ENCODE measurements at regions not wholly inside any gene's neighbourhood (a gene's known extent, or its start where the extent isn't known, plus 50 kb on each side); places are given as distances from the start of the nearest gene placed in this dataset.

- TF ChIP-seq EZH2 (IDR thresholded peaks at IDR 0.05; ENCODE audit: insufficient read depth, low read length) = no peak
- TF ChIP-seq, protein P1, sequence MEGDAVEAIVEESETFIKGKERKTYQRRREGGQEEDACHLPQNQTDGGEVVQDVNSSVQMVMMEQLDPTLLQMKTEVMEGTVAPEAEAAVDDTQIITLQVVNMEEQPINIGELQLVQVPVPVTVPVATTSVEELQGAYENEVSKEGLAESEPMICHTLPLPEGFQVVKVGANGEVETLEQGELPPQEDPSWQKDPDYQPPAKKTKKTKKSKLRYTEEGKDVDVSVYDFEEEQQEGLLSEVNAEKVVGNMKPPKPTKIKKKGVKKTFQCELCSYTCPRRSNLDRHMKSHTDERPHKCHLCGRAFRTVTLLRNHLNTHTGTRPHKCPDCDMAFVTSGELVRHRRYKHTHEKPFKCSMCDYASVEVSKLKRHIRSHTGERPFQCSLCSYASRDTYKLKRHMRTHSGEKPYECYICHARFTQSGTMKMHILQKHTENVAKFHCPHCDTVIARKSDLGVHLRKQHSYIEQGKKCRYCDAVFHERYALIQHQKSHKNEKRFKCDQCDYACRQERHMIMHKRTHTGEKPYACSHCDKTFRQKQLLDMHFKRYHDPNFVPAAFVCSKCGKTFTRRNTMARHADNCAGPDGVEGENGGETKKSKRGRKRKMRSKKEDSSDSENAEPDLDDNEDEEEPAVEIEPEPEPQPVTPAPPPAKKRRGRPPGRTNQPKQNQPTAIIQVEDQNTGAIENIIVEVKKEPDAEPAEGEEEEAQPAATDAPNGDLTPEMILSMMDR (IDR thresholded peaks at IDR 0.05; ENCODE audit: insufficient read depth, low read depth, low read length) = no peak
- DNase-seq (ENCODE audit: low read depth) (no peak), FAIRE-seq (no peak)
- Mint-ChIP-seq H3K27me3 (ENCODE audit: low read depth, unreplicated experiment) (no peaks in the 10 kb centered on the region), H3K9me3 (ENCODE audit: unreplicated experiment) (no peaks in the 10 kb centered on the region), H3K27ac (ENCODE audit: unreplicated experiment) (no peak overlapping the region), H3K4me1 (ENCODE audit: low read depth, unreplicated experiment) (no peaks in the 10 kb centered on the region), H3K36me3 (ENCODE audit: low read depth, unreplicated experiment) (no peaks in the 10 kb centered on the region), H3K4me3 (ENCODE audit: unreplicated experiment) (no peak overlapping the region)
- Histone ChIP-seq H3K79me2 (ENCODE audit: insufficient read depth, low read length) (no peaks in the 10 kb centered on the region), H2AFZ (ENCODE audit: low read depth, low read length) (no peak overlapping the region), H3K27me3 (ENCODE audit: insufficient read depth, low read length) (no peaks in the 10 kb centered on the region), H3K9ac (ENCODE audit: low read length) (no peak overlapping the region), H3K36me3 (ENCODE audit: insufficient read depth, low read length) (no peaks in the 10 kb centered on the region), H3K4me3 (ENCODE audit: insufficient read depth, low read depth, low read length) (no peak overlapping the region), H3K27ac (ENCODE audit: low read depth, low read length) (no peak overlapping the region), H4K20me1 (ENCODE audit: insufficient read depth, low read length) (no peaks in the 10 kb centered on the region), H3K4me2 (ENCODE audit: low read length) (no peak overlapping the region), H3K4me1 (ENCODE audit: insufficient read depth, low read length) (no peaks in the 10 kb centered on the region), H3K9me3 (ENCODE audit: insufficient read depth, low read depth, low read length) (no peaks in the 10 kb centered on the region)
These were observed 1542.1 kb downstream of the STIM2 start for GRCh38 chr4:28402751-28403150.

DNA sequence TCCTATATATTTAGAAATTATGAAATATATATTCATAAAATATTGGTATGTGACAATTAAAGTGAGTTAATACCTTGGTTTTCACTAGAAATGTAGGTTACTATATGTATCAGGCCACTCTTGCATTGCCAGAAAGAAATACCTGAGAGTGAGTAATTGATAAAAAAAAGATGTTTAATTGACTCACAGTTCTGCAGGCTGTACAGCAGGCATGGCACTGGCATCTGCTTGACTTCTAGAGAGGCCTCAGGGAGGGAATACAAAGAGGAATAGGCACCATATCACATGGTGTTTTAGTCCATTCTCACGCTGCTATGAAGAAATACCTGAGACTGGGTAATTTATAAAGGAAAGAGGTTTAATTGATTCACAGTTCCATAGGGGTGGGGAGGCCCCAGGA, 1560.6 kb downstream of the STIM2 start:
- Mint-ChIP-seq H3K4me1 (ENCODE audit: low read depth, unreplicated experiment) (peaks cover 7% of the 10 kb centered on the region), H3K4me3 (ENCODE audit: unreplicated experiment) (no peak overlapping the region), H3K27me3 (ENCODE audit: low read depth, unreplicated experiment) (no peaks in the 10 kb centered on the region), H3K9me3 (ENCODE audit: unreplicated experiment) (no peaks in the 10 kb centered on the region), H3K36me3 (ENCODE audit: low read depth, unreplicated experiment) (no peaks in the 10 kb centered on the region), H3K27ac (ENCODE audit: unreplicated experiment) (no peak overlapping the region)
- FAIRE-seq = no peak
- no peak for DNase-seq (ENCODE audit: low read depth)
- H2AFZ ChIP-seq (ENCODE audit: low read depth, low read length) = no peak overlapping the region
- H4K20me1 ChIP-seq (ENCODE audit: insufficient read depth, low read length) = no peaks in the 10 kb centered on the region
- no peaks in the 10 kb centered on the region for H3K36me3 ChIP-seq (ENCODE audit: insufficient read depth, low read length)
- no peaks in the 10 kb centered on the region for H3K79me2 ChIP-seq (ENCODE audit: insufficient read depth, low read length)
- no peak overlapping the region for H3K9ac ChIP-seq (ENCODE audit: low read length)
- H3K4me1 ChIP-seq (ENCODE audit: insufficient read depth, low read length) = no peaks in the 10 kb centered on the region
- TF ChIP-seq EZH2 (IDR thresholded peaks at IDR 0.05; ENCODE audit: insufficient read depth, low read length) = no peak
- TF ChIP-seq, protein P1 (IDR thresholded peaks at IDR 0.05; ENCODE audit: insufficient read depth, low read depth, low read length) = no peak
- H3K4me2 ChIP-seq (ENCODE audit: low read length) = no peak overlapping the region
- H3K9me3 ChIP-seq (ENCODE audit: insufficient read depth, low read depth, low read length) = no peaks in the 10 kb centered on the region
- H3K4me3 ChIP-seq (ENCODE audit: insufficient read depth, low read depth, low read length) = no peak overlapping the region
- H3K27me3 ChIP-seq (ENCODE audit: insufficient read depth, low read length) = no peaks in the 10 kb centered on the region
- H3K27ac ChIP-seq (ENCODE audit: low read depth, low read length) = no peak overlapping the region

DNA sequence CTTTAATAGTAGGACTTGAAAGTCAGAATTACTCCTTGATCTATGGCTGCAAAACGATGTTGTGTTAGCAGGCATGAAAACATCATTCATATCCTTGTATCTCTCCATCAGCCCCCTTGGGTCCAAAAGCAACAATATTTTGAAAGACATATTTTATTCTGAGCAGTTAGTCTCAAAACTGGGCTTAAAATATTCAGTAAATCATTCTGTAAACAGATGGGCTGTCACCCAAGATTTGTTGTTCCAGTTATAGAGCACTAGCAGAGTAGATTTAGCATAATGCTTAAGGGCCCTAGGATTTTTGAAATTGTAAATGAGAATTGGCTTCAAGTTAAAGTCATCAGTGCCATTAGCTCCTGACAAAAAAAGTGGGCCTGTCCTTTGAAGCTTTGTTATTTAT, 1565.6 kb downstream of the STIM2 start:
- TF ChIP-seq, protein P1 (IDR thresholded peaks at IDR 0.05; ENCODE audit: insufficient read depth, low read depth, low read length) = no peak
- TF ChIP-seq EZH2 (IDR thresholded peaks at IDR 0.05; ENCODE audit: insufficient read depth, low read length) = no peak
- no peak overlapping the region for H3K27ac ChIP-seq (ENCODE audit: low read depth, low read length)
- H3K4me3 ChIP-seq (ENCODE audit: insufficient read depth, low read depth, low read length) = no peak overlapping the region
- H3K9me3 ChIP-seq (ENCODE audit: insufficient read depth, low read depth, low read length) = no peaks in the 10 kb centered on the region
- Mint-ChIP-seq H3K4me3 (ENCODE audit: unreplicated experiment) (no peak overlapping the region), H3K27me3 (ENCODE audit: low read depth, unreplicated experiment) (no peaks in the 10 kb centered on the region), H3K4me1 (ENCODE audit: low read depth, unreplicated experiment) (peaks cover 4% of the 10 kb centered on the region), H3K36me3 (ENCODE audit: low read depth, unreplicated experiment) (no peaks in the 10 kb centered on the region), H3K27ac (ENCODE audit: unreplicated experiment) (no peak overlapping the region), H3K9me3 (ENCODE audit: unreplicated experiment) (no peaks in the 10 kb centered on the region)
- no peaks in the 10 kb centered on the region for H3K27me3 ChIP-seq (ENCODE audit: insufficient read depth, low read length)
- no peaks in the 10 kb centered on the region for H4K20me1 ChIP-seq (ENCODE audit: insufficient read depth, low read length)
- no peak overlapping the region for H3K4me2 ChIP-seq (ENCODE audit: low read length)
- no peak overlapping the region for H2AFZ ChIP-seq (ENCODE audit: low read depth, low read length)
- H3K9ac ChIP-seq (ENCODE audit: low read length) = no peak overlapping the region
- H3K4me1 ChIP-seq (ENCODE audit: insufficient read depth, low read length) = no peaks in the 10 kb centered on the region
- H3K36me3 ChIP-seq (ENCODE audit: insufficient read depth, low read length) = no peaks in the 10 kb centered on the region
- no peaks in the 10 kb centered on the region for H3K79me2 ChIP-seq (ENCODE audit: insufficient read depth, low read length)
- no peak for FAIRE-seq
- no peak for DNase-seq (ENCODE audit: low read depth)

Measured in astrocyte (in vitro differentiated cells and primary cell).